ENCODE measurements at regions not wholly inside any gene's neighbourhood (a gene's known extent, or its start where the extent isn't known, plus 50 kb on each side); places are given as distances from the start of the nearest gene placed in this dataset.

GRCh38 chr15:70293591-70294470 is 196.1 kb upstream of the TLE3 start:
- no peak for DNase-seq

GRCh38 chr15:70293138-70293537 is 195.4 kb upstream of the TLE3 start:
- no peak for DNase-seq

- no peak for DNase-seq
Measured at GRCh38 chr15:70292076-70292760, 194.5 kb upstream of the TLE3 start.

- DNase-seq, result no peak
Measured at GRCh38 chr15:70291305-70292075, 193.8 kb upstream of the TLE3 start.

- DNase-seq, result no peak
Measured at GRCh38 chr15:70290708-70291107, 193.0 kb upstream of the TLE3 start.

GRCh38 chr15:70289191-70289955 is 191.7 kb upstream of the TLE3 start:
- no peak for DNase-seq

GRCh38 chr15:70286113-70286806 is 188.5 kb upstream of the TLE3 start:
- no peak for DNase-seq

GRCh38 chr15:70284438-70285214 is 186.9 kb upstream of the TLE3 start:
- no peak for DNase-seq

- DNase-seq, result no peak
Measured at GRCh38 chr15:70283511-70283910, 185.8 kb upstream of the TLE3 start.

GRCh38 chr15:70281811-70282307 is 184.1 kb upstream of the TLE3 start:
- no peak for DNase-seq

GRCh38 chr15:70281261-70281810 is 183.6 kb upstream of the TLE3 start:
- DNase-seq, result no peak

GRCh38 chr15:70280781-70281180 is 183.1 kb upstream of the TLE3 start:
- DNase-seq, result no peak

- no peak for DNase-seq
Measured at GRCh38 chr15:70279096-70279495, 181.4 kb upstream of the TLE3 start.

GRCh38 chr15:70278644-70279043 is 180.9 kb upstream of the TLE3 start:
- DNase-seq, result no peak

- DNase-seq, result no peak
Measured at GRCh38 chr15:70277556-70277955, 179.8 kb upstream of the TLE3 start.

GRCh38 chr15:70276401-70276800 is 178.7 kb upstream of the TLE3 start:
- DNase-seq, result no peak

GRCh38 chr15:70275461-70276138 is 177.9 kb upstream of the TLE3 start:
- no peak for DNase-seq

GRCh38 chr15:70274908-70275307 is 177.2 kb upstream of the TLE3 start:
- DNase-seq, result no peak

- no peak for DNase-seq
Measured at GRCh38 chr15:70274255-70274880, 176.7 kb upstream of the TLE3 start.

GRCh38 chr15:70273808-70274207 is 176.1 kb upstream of the TLE3 start:
- no peak for DNase-seq

Measured in T-helper 9 cell (primary cell).